OCI-LY3 (cell line): ENCODE measurements at regions not wholly inside any gene's neighbourhood (a gene's known extent, or its start where the extent isn't known, plus 50 kb on each side); places are given as distances from the start of the nearest gene placed in this dataset.

Source experiments
- H2AFZ ChIP-seq: fragments of 200-600, 300-600 bp; shearing (Covaris generic); 2 replicates; pipeline ENCODE4 v1.6.0; 2014; ENCODE audit warnings: antibody characterized with exemption, low read depth, low read length
- H3K27ac ChIP-seq: fragments of 200-600, 300-600 bp; sonication (generic); 2 replicates; pipeline ENCODE4 v1.5.1; 2014; ENCODE audit warnings: mild to moderate bottlenecking, low read length, moderate library complexity, mixed read lengths
- H3K27me3 ChIP-seq: fragments of 200-600, 300-600 bp; sonication (generic); 2 replicates; pipeline ENCODE4 v1.6.1; 2014; ENCODE audit warnings: low read depth, low read length, mixed read lengths
- H3K36me3 ChIP-seq: fragments of 200-600, 300-600 bp; sonication (generic); replicated peaks from 2 replicates; pipeline ENCODE3; 2014; ENCODE audit warnings: low read depth, low read length, mixed read lengths
- H3K4me1 ChIP-seq: fragments of 300-600, 200-600 bp; sonication (generic); 2 replicates; pipeline ENCODE4 v1.6.1; 2014; ENCODE audit warnings: low read length, mixed read lengths
- H3K4me2 ChIP-seq: fragments of 200-600, 300-600 bp; sonication (generic); 2 replicates; pipeline ENCODE4 v1.6.1; 2014; ENCODE audit warnings: low read length, mixed read lengths
- H3K4me3 ChIP-seq: fragments of 300-600, 200-600 bp; sonication (generic); 2 replicates; pipeline ENCODE4 v1.5.1; 2014; ENCODE audit warnings: antibody characterized with exemption, mild to moderate bottlenecking, low read length, moderate library complexity
- H3K79me2 ChIP-seq: fragments of 300-600, 200-600 bp; shearing (Covaris generic); 2 replicates; pipeline ENCODE4 v1.6.1; 2014; ENCODE audit warnings: mild to moderate bottlenecking, low read length, mixed read lengths
- H3K9ac ChIP-seq: fragments of 300-600, 200-600 bp; shearing (Covaris generic); 2 replicates; pipeline ENCODE4 v1.6.0; 2014; ENCODE audit warnings: mild to moderate bottlenecking, low read length, moderate library complexity
- H3K9me3 ChIP-seq: fragments of 200-600, 300-600 bp; shearing (Covaris generic); 2 replicates; pipeline ENCODE4 v1.6.1; 2014; ENCODE audit warnings: low read length, mixed read lengths; ENCODE audit not compliant: insufficient read depth
- H4K20me1 ChIP-seq: fragments of 200-600, 300-600 bp; sonication (generic); 2 replicates; pipeline ENCODE4 v1.6.1; 2016; ENCODE audit warnings: low read length, mixed read lengths; ENCODE audit not compliant: insufficient read depth
- EZH2phosphoT487 ChIP-seq: fragments of 200-600 bp; shearing (Covaris generic); IDR thresholded peaks from 2 replicates; pipeline ENCODE4 v1.6.1; 2018; ENCODE audit warnings: antibody characterized with exemption, mixed run types, low read depth
- TF ChIP-seq, protein P1 (sequence below): fragments of 200-600, 300-600 bp; sonication (generic); IDR thresholded peaks from 2 replicates; pipeline ENCODE4 v1.5.1; 2014; ENCODE audit warnings: antibody characterized with exemption, low read length, low read depth

GRCh38 chr11:130737041-130737830, 179.0 kb downstream of the SNX19 start:
- no peak overlapping the region for H3K4me2 ChIP-seq

DNA sequence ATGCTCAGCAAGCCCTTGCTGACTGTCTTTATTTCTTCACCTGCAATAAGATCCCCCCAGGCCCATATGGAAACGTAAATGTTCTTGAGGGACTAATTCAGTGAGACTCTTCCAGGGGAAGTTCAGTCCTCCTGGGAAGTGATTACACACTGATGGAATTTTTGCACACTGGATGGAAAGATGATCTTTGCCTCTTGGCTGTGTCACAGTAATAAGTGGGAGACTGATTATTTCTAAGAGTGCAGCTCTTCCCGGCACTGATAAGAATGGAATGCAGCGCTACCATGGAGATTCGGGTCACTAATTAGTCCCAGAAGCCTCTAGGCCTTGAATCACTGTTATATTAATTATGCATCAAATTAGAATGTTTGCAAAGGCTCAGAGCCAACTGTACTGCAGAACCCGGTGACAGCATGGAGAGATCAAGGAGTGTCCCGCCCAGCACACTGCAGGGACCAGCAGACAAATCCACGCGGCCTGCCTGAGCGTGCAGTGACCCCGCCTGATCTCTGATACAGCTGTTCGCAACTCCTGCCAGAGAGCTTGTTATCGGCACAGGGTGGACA, 178.3 kb downstream of the SNX19 start:
- 0 out of 2 replicates have a peak, but pooled peaks cover 10% of the 10 kb centered on the region for H3K9me3 ChIP-seq
- no peak overlapping the region for H2AFZ ChIP-seq
- TF ChIP-seq, protein P1, sequence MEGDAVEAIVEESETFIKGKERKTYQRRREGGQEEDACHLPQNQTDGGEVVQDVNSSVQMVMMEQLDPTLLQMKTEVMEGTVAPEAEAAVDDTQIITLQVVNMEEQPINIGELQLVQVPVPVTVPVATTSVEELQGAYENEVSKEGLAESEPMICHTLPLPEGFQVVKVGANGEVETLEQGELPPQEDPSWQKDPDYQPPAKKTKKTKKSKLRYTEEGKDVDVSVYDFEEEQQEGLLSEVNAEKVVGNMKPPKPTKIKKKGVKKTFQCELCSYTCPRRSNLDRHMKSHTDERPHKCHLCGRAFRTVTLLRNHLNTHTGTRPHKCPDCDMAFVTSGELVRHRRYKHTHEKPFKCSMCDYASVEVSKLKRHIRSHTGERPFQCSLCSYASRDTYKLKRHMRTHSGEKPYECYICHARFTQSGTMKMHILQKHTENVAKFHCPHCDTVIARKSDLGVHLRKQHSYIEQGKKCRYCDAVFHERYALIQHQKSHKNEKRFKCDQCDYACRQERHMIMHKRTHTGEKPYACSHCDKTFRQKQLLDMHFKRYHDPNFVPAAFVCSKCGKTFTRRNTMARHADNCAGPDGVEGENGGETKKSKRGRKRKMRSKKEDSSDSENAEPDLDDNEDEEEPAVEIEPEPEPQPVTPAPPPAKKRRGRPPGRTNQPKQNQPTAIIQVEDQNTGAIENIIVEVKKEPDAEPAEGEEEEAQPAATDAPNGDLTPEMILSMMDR = no peak
- TF ChIP-seq EZH2phosphoT487 = no peak
- no peaks in the 10 kb centered on the region for H3K4me1 ChIP-seq
- no peak overlapping the region for H3K4me2 ChIP-seq
- no peak overlapping the region for H3K4me3 ChIP-seq
- H3K9ac ChIP-seq = no peak overlapping the region
- H3K27me3 ChIP-seq = peaks cover 2% of the 10 kb centered on the region; the same call in 1 of the 2 replicates
- H3K36me3 ChIP-seq = no peaks in the 10 kb centered on the region
- no peak overlapping the region for H3K27ac ChIP-seq
- H3K79me2 ChIP-seq = no peaks in the 10 kb centered on the region
- H4K20me1 ChIP-seq = no peaks in the 10 kb centered on the region

More at GRCh38 chr11:130737041-130737830, 179.0 kb downstream of the SNX19 start:
- H3K4me3 ChIP-seq = no peak overlapping the region
- no peaks in the 10 kb centered on the region for H3K4me1 ChIP-seq
- TF ChIP-seq, protein P1 = no peak
- no peak for TF ChIP-seq EZH2phosphoT487
- H3K9me3 ChIP-seq = 0 out of 2 replicates have a peak, but pooled peaks cover 10% of the 10 kb centered on the region
- H3K79me2 ChIP-seq = no peaks in the 10 kb centered on the region
- H3K27me3 ChIP-seq = peaks cover 2% of the 10 kb centered on the region; the same call in 1 of the 2 replicates
- H4K20me1 ChIP-seq = no peaks in the 10 kb centered on the region
- no peak overlapping the region for H3K9ac ChIP-seq
- no peak overlapping the region for H3K27ac ChIP-seq
- no peaks in the 10 kb centered on the region for H3K36me3 ChIP-seq
- H2AFZ ChIP-seq = no peak overlapping the region

DNA sequence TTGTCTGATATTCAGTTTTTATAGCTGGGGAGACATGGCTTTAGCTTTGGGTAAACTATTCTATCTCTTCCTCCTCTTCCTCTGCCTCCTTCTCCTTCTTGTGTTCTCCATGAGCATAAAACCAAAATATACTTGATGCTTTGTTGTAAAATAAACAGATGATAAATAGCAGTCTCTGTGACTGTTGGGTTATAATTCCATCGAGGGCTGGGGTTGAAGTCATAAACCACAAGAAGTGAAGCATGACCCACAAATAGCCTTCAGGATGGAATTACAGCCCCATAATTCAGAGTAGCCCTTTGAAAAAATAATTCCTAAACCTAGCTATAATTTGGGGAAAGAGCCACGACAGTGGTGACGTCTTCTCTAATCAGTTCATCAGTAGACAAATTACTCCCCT, 177.7 kb downstream of the SNX19 start:
- Histone ChIP-seq H3K9ac (no peak overlapping the region), H3K27ac (no peak overlapping the region), H3K4me2 (no peak overlapping the region), H3K79me2 (no peaks in the 10 kb centered on the region), H3K9me3 (0 out of 2 replicates have a peak, but pooled peaks cover 10% of the 10 kb centered on the region), H3K4me1 (no peaks in the 10 kb centered on the region), H3K27me3 (peaks cover under 1% of the 10 kb centered on the region; the same call in 1 of the 2 replicates), H2AFZ (no peak overlapping the region), H3K4me3 (no peak overlapping the region), H3K36me3 (no peaks in the 10 kb centered on the region), H4K20me1 (no peaks in the 10 kb centered on the region)
- TF ChIP-seq EZH2phosphoT487 = no peak
- TF ChIP-seq, protein P1 = no peak

GRCh38 chr11:130740819-130741218, 175.5 kb downstream of the SNX19 start:
- no peaks in the 10 kb centered on the region for H3K27me3 ChIP-seq
- no peak overlapping the region for H3K4me3 ChIP-seq
- H3K27ac ChIP-seq = no peak overlapping the region
- H3K4me2 ChIP-seq = no peak overlapping the region
- 0 out of 2 replicates have a peak, but pooled peaks cover 10% of the 10 kb centered on the region for H3K9me3 ChIP-seq
- TF ChIP-seq, protein P1 = no peak
- TF ChIP-seq EZH2phosphoT487 = no peak
- no peaks in the 10 kb centered on the region for H3K4me1 ChIP-seq
- no peaks in the 10 kb centered on the region for H3K79me2 ChIP-seq
- no peaks in the 10 kb centered on the region for H3K36me3 ChIP-seq
- H3K9ac ChIP-seq = no peak overlapping the region
- H4K20me1 ChIP-seq = no peaks in the 10 kb centered on the region
- no peak overlapping the region for H2AFZ ChIP-seq
